ENCODE measurements at regions not wholly inside any gene's neighbourhood (a gene's known extent, or its start where the extent isn't known, plus 50 kb on each side); places are given as distances from the start of the nearest gene placed in this dataset.

GRCh38 chr16:7182510-7183109 lies 150.0 kb upstream of the RBFOX1 start:
- intact Hi-C loops (cut with micrococcal nuclease), result no loop called here
- no peaks in the 10 kb centered on the region for H4K20me1 ChIP-seq (ENCODE audit: low read length)
- DNase-seq (no peak), ATAC-seq (no peak)
- no peak overlapping the region for H3K4me3 ChIP-seq (ENCODE audit: low read length)
- H3K36me3 ChIP-seq (ENCODE audit: low read depth, low read length), result no peaks in the 10 kb centered on the region
- H3K9me2 ChIP-seq (replicated peaks; ENCODE audit: low read length), result no peaks in the 10 kb centered on the region
- no peaks in the 10 kb centered on the region for H3K27me3 ChIP-seq (ENCODE audit: low read length)
- no peaks in the 10 kb centered on the region for H3F3A ChIP-seq (ENCODE audit: low read length, unreplicated experiment)
- no TSS peak for BruUV-seq (replicated peaks)
- TF ChIP-seq EZH2 (IDR thresholded peaks at IDR 0.05; ENCODE audit: low read length, unreplicated experiment), result no peak
- no peaks in the 10 kb centered on the region for H3K4me1 ChIP-seq (ENCODE audit: insufficient read depth, low read length)
- H3K9me3 ChIP-seq (ENCODE audit: low read length), result no peaks in the 10 kb centered on the region
- H3K4me2 ChIP-seq (ENCODE audit: low read length), result no peak overlapping the region
- H2AFZ ChIP-seq (ENCODE audit: low read length), result no peak overlapping the region
- H3K27ac ChIP-seq (ENCODE audit: low read length), result no peak overlapping the region
- H3K9ac ChIP-seq (ENCODE audit: low read length), result no peak overlapping the region
- H3K79me2 ChIP-seq (ENCODE audit: low read length), result no peaks in the 10 kb centered on the region
- POLR2A ChIA-PET (ENCODE audit: unreplicated experiment), result no interaction called here
- CTCF ChIA-PET, result no interaction called here

- Histone ChIP-seq H3K27ac (ENCODE audit: low read length) (no peak overlapping the region), H3K27me3 (ENCODE audit: low read length) (no peaks in the 10 kb centered on the region), H3K36me3 (ENCODE audit: low read depth, low read length) (no peaks in the 10 kb centered on the region), H3K9me2 (replicated peaks; ENCODE audit: low read length) (no peaks in the 10 kb centered on the region), H3K9ac (ENCODE audit: low read length) (no peak overlapping the region), H3K4me2 (ENCODE audit: low read length) (no peak overlapping the region), H4K20me1 (ENCODE audit: low read length) (no peaks in the 10 kb centered on the region), H3K4me1 (ENCODE audit: insufficient read depth, low read length) (no peaks in the 10 kb centered on the region), H3F3A (ENCODE audit: low read length, unreplicated experiment) (no peaks in the 10 kb centered on the region), H3K79me2 (ENCODE audit: low read length) (no peaks in the 10 kb centered on the region), H3K4me3 (ENCODE audit: low read length) (no peak overlapping the region), H2AFZ (ENCODE audit: low read length) (no peak overlapping the region), H3K9me3 (ENCODE audit: low read length) (no peaks in the 10 kb centered on the region)
- ChIA-PET POLR2A (ENCODE audit: unreplicated experiment) (no interaction called here), CTCF (no interaction called here)
- ATAC-seq (no peak), DNase-seq (no peak)
- no TSS peak for BruUV-seq (replicated peaks)
- intact Hi-C loops (cut with micrococcal nuclease), result no loop called here
- no peak for TF ChIP-seq EZH2phosphoT487 (IDR thresholded peaks at IDR 0.05; ENCODE audit: borderline replicate concordance, low read length)
- no peak for TF ChIP-seq EZH2 (IDR thresholded peaks at IDR 0.05; ENCODE audit: low read length, unreplicated experiment)
- no peak for TF ChIP-seq CTCF (conservative IDR thresholded peaks at IDR 0.05; ENCODE audit: low read depth, low read length)
Measured at GRCh38 chr16:7177875-7178274, 154.8 kb upstream of the RBFOX1 start.

- no peaks in the 10 kb centered on the region for H3K27me3 ChIP-seq (ENCODE audit: low read length)
- H3K4me1 ChIP-seq (ENCODE audit: insufficient read depth, low read length), result no peaks in the 10 kb centered on the region
- intact Hi-C loops (cut with micrococcal nuclease), result no loop called here
- DNase-seq (no peak), ATAC-seq (no peak)
- H3K9ac ChIP-seq (ENCODE audit: low read length), result no peak overlapping the region
- H2AFZ ChIP-seq (ENCODE audit: low read length), result no peak overlapping the region
- no peaks in the 10 kb centered on the region for H3F3A ChIP-seq (ENCODE audit: low read length, unreplicated experiment)
- H3K4me2 ChIP-seq (ENCODE audit: low read length), result no peak overlapping the region
- H3K4me3 ChIP-seq (ENCODE audit: low read length), result no peak overlapping the region
- POLR2A ChIA-PET (ENCODE audit: unreplicated experiment), result no interaction called here
- TF ChIP-seq EZH2 (IDR thresholded peaks at IDR 0.05; ENCODE audit: low read length, unreplicated experiment) (no peak), CTCF (conservative IDR thresholded peaks at IDR 0.05; ENCODE audit: low read depth, low read length) (no peak), EZH2phosphoT487 (IDR thresholded peaks at IDR 0.05; ENCODE audit: borderline replicate concordance, low read length) (no peak)
- H4K20me1 ChIP-seq (ENCODE audit: low read length), result no peaks in the 10 kb centered on the region
- no peaks in the 10 kb centered on the region for H3K79me2 ChIP-seq (ENCODE audit: low read length)
- no peaks in the 10 kb centered on the region for H3K9me2 ChIP-seq (replicated peaks; ENCODE audit: low read length)
- no peaks in the 10 kb centered on the region for H3K9me3 ChIP-seq (ENCODE audit: low read length)
- CTCF ChIA-PET, result no interaction called here
- H3K36me3 ChIP-seq (ENCODE audit: low read depth, low read length), result no peaks in the 10 kb centered on the region
- BruUV-seq (replicated peaks), result no TSS peak
- H3K27ac ChIP-seq (ENCODE audit: low read length), result no peak overlapping the region
Measured at GRCh38 chr16:7171151-7171550, 161.5 kb upstream of the RBFOX1 start.
